GDM1 (cell line): ENCODE measurements at regions not wholly inside any gene's neighbourhood (a gene's known extent, or its start where the extent isn't known, plus 50 kb on each side); places are given as distances from the start of the nearest gene placed in this dataset.

ENCODE experiments used
- DNase-seq: peaks from one replicate; lab custom pipeline; 2025; lab: John Stamatoyannopoulos, UW

GRCh38 chr1:60431593-60431992, 358.0 kb upstream of the C1orf87 start:
- DNase-seq, result no peak

- no peak for DNase-seq
Observed at GRCh38 chr1:60430375-60430774, 356.8 kb upstream of the C1orf87 start.

DNA sequence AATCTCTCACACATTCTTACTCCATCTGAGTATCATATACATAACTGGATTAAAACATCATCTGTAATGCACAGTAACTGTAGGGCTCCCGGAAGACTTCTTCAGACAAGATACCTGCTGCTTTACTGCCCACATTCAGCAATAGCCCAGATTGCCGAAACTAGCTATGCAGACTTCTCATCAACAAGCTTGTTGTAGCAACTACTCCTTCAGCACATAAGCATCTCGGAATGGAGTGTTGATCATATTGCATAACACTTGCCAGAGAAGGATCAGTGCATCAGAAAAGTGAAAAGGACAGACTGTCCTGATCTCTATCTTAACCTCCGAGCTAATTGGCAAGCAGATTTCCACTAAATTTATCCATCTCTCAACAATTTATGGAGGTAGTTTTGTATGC, 354.6 kb upstream of the C1orf87 start:
- DNase-seq, result no peak

DNA sequence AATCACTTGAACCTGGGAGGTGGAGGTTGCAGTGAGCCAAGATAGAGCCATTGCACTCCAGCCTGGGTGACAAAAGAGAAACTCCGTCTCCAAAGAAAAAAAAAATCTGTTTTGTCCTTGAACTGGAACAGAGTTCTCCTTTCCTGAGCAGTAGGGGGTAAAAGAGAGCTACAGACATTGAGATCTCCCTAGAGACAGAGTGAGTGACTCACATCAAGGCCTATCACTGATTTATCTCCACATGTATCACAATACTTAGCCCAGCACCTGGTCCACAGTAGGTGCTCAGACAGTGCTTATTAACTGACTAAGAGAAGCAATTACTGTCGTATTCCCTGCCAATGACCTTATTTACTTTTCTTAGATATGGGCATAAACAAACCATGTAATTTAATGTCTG, 354.1 kb upstream of the C1orf87 start:
- DNase-seq, result no peak

GRCh38 chr1:60427194-60427593, 353.6 kb upstream of the C1orf87 start:
- DNase-seq, result no peak

- no peak for DNase-seq
Observed at GRCh38 chr1:60425528-60425927, 352.0 kb upstream of the C1orf87 start.

DNA sequence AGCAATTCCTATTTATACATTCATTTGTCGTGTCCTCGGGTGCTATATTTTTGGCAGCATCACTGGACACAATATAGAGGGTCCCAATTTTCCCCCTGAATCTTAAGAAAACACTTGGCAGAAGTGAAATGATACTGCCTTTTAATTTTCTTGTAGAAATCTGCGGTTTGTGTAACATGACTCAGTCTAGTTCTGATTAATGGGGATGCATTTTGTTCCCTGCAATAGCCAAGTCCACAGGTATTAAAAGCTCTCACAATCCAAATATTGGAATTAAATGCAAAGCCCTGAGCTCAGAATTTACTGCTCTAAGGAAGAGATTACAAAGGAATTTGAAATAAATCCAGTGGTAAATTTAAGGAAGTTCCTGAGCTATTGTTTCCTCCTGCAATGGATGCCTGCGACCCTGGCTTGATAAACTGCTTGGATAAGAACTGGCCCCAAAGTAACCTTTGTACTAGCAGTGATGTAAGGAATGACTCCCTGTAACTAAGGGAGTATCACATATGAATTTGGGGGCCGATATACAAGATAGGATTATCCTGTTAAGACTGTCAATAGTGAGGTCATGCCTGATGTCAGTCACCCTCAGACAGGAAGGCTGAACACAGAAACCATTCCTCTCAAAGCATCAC, 349.7 kb upstream of the C1orf87 start:
- DNase-seq, result no peak

DNA sequence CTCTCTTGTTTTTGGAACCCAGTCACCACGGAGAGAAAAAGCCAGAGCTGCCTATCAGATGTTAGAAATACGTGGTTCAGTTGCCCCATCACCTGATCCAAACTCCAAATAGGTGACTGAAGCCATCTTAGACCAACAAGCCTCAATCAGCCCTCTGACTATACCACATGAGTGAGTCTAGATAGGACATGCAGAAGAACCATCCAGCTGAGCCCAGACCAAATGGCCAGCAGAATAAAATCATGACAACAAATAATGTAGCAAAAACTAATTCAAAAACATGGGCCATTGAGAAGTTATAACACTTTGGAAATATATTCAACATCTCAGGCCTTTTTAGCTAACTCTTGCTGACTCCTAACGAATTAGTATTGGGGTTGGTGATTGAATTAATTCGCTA, 348.4 kb upstream of the C1orf87 start:
- no peak for DNase-seq

DNA sequence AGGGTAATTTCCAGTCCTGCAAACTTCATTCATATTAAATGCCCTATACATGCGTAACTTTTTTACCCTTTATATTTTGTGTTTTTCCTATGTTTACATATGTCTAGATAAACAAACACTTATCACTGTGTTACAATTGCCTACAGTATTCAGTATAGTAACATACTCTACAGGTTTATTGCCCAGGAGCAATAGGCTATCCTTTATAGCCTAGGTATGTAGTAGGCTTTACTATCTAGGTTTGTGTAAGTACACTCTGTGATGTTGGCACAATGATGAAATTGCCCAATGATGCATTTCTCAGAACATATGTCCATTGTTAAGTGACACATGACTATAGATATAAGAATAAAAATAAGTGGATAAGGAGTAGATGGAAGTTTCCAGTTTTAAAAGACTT, 345.5 kb upstream of the C1orf87 start:
- no peak for DNase-seq

DNA sequence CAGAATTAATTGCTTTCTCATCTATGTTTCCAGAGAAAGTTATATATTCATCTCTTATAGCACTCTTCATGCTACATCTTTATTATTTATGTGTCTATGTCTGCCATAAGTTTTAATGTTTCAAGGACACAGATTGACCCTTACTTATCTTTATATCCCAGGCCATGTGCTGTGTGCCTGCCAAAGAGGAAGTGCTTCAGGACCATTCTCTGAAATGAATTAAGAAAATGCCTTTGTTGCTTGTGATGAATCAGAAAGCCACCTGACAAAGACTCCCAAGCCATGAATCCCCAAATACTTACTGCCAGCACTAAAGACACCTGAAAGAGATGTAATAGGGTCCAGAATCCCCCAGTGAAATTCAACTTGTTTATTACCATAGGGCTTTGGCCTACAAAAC, 342.1 kb upstream of the C1orf87 start:
- DNase-seq, result no peak

DNA sequence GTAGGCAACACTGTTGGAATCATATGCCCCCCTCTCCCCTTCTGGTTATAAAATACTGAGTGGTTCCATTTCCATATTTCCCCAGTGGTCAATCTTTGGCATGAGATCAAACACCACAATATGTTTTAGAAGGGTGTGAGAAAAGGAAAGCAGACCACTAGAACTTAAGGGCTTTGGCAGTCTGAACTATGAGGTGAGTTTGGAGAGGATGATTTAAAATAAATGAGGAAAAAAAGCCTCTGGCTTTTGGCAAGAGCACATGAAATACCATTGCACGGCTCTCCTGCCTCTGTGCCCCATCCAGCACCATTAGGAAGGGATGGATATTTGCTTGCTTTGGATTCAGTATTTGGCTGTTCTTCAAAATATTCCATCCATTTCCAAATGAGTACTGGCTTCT, 339.5 kb upstream of the C1orf87 start:
- DNase-seq, result no peak

DNA sequence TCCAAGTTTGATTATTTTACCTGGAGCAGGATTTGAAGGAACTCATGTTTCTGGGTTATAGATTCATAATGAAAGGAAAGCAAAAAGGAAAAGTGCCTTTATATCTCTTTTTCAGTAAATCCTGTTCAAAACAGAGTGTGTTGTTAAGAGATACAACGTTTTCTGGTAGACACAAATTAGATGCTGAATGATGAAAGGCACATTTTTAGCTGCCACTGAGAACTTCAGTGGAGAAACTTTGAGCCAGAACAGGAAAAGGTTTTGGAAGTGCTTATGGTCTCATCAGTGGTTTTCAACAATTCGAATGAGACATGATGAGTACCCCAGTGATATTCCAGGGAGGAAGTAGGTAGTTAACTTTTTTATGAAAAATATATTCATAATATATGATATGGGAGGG, 338.0 kb upstream of the C1orf87 start:
- DNase-seq, result no peak

DNA sequence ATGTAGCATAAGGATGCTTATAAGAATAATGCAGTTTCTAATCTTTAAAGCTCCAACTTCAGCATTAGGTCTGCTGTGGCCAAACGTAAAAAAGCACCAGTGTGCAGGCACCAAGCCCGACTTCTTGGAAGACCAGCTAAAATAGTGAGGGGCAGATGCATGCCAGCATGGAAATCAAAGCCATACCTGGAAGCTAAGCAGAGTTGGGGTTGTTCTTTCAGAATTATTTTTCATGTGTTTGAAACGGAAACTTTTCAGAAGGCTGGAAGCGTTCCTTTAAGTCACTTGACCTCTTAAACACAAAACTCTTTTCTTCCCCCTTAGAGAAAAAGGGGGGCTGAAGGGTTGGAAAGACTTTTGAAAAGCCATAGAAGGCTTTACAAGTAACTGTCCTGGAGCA, 329.2 kb upstream of the C1orf87 start:
- DNase-seq, result no peak

- DNase-seq, result no peak
Observed at GRCh38 chr1:60402216-60402615, 328.6 kb upstream of the C1orf87 start.

DNA sequence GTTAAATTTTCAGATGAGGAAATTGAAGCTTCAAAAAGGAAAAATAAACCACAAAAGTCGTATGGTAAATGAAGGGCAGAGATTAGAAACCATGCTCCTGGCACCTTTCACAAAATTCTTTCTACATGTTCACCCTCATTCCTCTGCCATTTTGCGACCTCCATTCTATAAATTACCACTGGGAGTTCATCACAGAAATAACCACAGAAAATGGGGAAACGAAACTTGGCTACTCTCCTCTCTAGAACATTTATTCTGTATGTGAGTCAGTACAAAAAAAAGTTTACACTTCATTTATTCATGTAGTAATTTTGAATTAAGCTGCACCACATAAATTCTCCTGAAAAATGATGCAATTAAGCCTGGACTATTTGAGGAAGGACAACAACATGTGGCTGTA, 320.9 kb upstream of the C1orf87 start:
- no peak for DNase-seq

DNA sequence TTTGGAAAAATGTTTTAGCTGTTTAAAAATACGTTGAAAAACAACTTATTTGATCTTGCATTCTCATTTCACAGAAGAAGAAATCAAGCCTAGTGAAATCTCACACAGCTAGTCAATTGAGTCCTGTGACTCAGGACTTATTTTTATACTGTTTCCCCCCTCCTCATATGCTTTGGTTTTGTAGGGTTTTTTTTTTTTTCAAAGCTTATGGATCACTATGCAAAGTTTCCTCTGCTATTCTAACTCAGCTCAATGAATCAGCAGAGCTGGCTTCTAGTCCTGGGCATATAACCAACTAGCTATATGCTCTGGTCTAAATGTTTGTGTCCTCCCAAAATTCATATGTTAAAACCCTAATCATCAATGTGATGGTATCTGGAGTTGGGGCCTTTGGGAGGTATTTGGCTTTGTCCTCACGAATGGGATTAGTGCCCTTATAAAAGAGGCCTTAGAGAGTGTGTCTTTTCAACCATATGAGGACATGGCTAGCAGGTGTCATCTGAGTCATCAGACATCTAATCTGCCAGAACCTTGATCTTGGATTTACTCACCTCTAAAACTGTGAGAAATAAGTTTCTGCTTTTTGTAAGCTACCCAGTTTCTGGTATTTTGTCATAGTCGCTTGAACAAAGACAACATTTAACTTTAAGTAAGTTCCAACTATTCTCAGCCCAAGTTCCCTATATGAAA, 317.2 kb upstream of the C1orf87 start:
- no peak for DNase-seq

- DNase-seq, result no peak
Observed at GRCh38 chr1:60388092-60388987, 314.8 kb upstream of the C1orf87 start.

GRCh38 chr1:60387175-60387574, 313.6 kb upstream of the C1orf87 start:
- no peak for DNase-seq

GRCh38 chr1:60386249-60386648, 312.7 kb upstream of the C1orf87 start:
- DNase-seq, result no peak

GRCh38 chr1:60376196-60376595, 302.6 kb upstream of the C1orf87 start:
- DNase-seq, result no peak

DNA sequence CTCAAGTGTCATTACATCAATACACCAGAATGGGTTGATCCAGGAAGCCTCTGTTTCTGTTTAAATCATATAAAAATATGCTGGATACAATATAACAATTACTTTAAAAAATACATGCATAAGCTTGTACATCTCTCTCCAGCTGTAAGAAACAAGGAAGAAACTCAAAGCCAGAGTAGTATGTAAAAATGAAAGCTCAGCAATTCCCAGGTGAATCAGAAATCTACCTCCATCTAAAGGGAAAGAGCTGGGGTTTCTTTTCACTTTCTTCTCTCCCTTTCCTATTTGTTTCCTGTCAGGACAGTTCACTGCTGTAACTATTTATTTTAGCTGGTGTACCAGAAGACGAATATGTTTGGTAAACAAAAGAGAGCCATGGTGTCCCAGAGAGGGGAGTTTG, 301.0 kb upstream of the C1orf87 start:
- no peak for DNase-seq

GRCh38 chr1:60367532-60367931, 294.0 kb upstream of the C1orf87 start:
- DNase-seq, result no peak

GRCh38 chr1:60359431-60359830, 285.9 kb upstream of the C1orf87 start:
- DNase-seq, result no peak
